Lung (tissue), 11 donors: ENCODE measurements at regions not wholly inside any gene's neighbourhood (a gene's known extent, or its start where the extent isn't known, plus 50 kb on each side); places are given as distances from the start of the nearest gene placed in this dataset.

Experiments
- ATAC-seq: fragments of 200-7000 bp; cut with Tn5 transposase; one replicate; pipeline ENCODE4 v1.9.1; 2020; ENCODE audit warnings: moderate number of reproducible peaks; ENCODE audit not compliant: insufficient read depth, low FRiP score
- DNase-seq, 3 donors: peaks; one replicate each; pipeline ENCODE4 v3.0.0-alpha.2; 2013 to 2017
- H3K27ac ChIP-seq, 2 donors: one replicate each; pipeline ENCODE4 v1.5.1; 2013; ENCODE audit warnings: mild to moderate bottlenecking in 2 of 2, moderate library complexity in 2 of 2, control low read depth in 1 of 2, inconsistent platforms in 1 of 2, low read depth in 1 of 2, low read length in 1 of 2
- H3K27me3 ChIP-seq, 3 donors: one replicate each; pipeline ENCODE4 v1.5.1; 2013; ENCODE audit warnings: low read length in 2 of 3; ENCODE audit not compliant: control insufficient read depth in 3 of 3, insufficient read depth in 3 of 3
- H3K36me3 ChIP-seq, 4 donors: one replicate each; pipeline ENCODE4 v1.5.1; 2013; ENCODE audit warnings: low read length in 4 of 4, mild to moderate bottlenecking in 1 of 4, moderate library complexity in 1 of 4; ENCODE audit not compliant: control insufficient read depth in 4 of 4, insufficient read depth in 4 of 4
- H3K4me1 ChIP-seq, 5 donors: one replicate each; pipeline ENCODE4 v1.5.1; 2013; ENCODE audit warnings: low read length in 5 of 5, mild to moderate bottlenecking in 2 of 5, moderate library complexity in 1 of 5; ENCODE audit not compliant: control insufficient read depth in 5 of 5, insufficient read depth in 5 of 5
- H3K4me3 ChIP-seq: one replicate; pipeline ENCODE4 v1.5.1; 2013; ENCODE audit warnings: mild to moderate bottlenecking, control low read depth, moderate library complexity
- H3K9ac ChIP-seq, 2 donors: one replicate each; pipeline ENCODE4 v1.5.1; 2013; ENCODE audit warnings: low read length in 2 of 2, control low read depth in 1 of 2; ENCODE audit not compliant: insufficient read depth in 1 of 2
- H3K9me3 ChIP-seq, 4 donors: one replicate each; pipeline ENCODE4 v1.5.1; 2013; ENCODE audit warnings: low read length in 3 of 4, mild to moderate bottlenecking in 1 of 4, moderate library complexity in 1 of 4; ENCODE audit not compliant: control insufficient read depth in 4 of 4, insufficient read depth in 3 of 4
- CTCF ChIP-seq: IDR thresholded peaks from 2 replicates; pipeline ENCODE4 v1.5.1; 2012; ENCODE audit warnings: mild to moderate bottlenecking; ENCODE audit errors: control extremely low read depth, extremely low read depth
- WGBS, 2 donors: extraction: QIAGEN DNeasy Blood & Tissue Kit; methylation state at CpG; one replicate each; pipeline ENCODE4 v1.1.7; 2013; 5-methylcytosine and 5-hydroxymethylcytosine counted together
- donor health status: control.
- donor health status: control.
- donor health status: Bipolar disorder and iron deficiency.
- donor health status: healthy.
- donor health status: DM: yes; HTN: yes; CAD: no.

- Histone ChIP-seq H3K4me1 (no peaks in the 10 kb centered on the region), H3K9ac (no peak overlapping the region), H3K27ac (no peak overlapping the region), H3K27me3 (no peaks in the 10 kb centered on the region), H3K9me3 (peaks cover 0 to 2% (median 0%) of the 10 kb centered on the region in 4 donors), H3K4me3 (no peak overlapping the region), H3K36me3 (no peaks in the 10 kb centered on the region)
- ATAC-seq: no peak
- WGBS, 2 donors: 88 to 91% methylated on average over 12 to 13 of the region's 13 CpGs
- no peak for TF ChIP-seq CTCF
- DNase-seq: no peak
These were observed 1279.7 kb downstream of the BRD1 start for GRCh38 chr22:48547971-48548370.

DNA sequence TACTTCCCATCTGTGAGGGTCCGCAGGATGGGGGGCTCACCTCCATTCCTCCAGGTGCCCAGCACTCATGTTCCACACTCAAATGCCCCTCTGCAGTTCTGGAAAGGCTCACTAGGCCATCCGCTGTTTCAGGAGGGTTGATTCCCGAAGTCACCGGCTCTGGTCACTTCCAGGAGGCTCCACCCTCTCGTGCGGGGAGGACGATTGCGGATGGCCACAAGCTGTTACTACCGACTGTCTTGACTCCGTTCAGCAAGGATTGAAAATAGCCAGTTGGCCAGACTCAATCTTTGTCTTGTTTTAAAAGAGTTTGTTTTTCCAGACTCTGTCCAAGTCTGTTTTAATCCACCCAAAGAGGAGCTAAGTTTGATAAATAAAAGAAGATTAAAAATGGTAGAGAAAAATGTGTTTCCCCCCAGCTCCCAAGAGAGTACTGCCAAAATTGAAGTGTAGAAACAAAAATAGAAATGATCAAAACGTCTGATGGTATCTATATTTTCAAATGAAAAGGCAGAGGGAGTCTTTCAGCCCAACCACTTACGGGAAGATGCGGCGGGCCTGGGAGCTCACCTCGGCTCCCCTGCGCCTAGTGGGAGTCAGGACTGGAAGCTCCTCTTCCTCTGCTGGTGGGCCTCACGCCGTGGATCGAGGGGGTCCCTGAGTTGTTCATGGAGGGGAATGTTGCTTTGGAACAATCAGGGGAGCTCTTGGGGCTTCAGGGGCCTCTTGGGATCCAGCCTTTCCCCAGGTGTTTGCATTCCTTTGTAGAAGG is 1280.8 kb downstream of the BRD1 start:
- no peak overlapping the region for H3K27ac ChIP-seq
- no peak for TF ChIP-seq CTCF
- peaks cover 0 to 5% (median 1%) of the 10 kb centered on the region in 4 donors for H3K9me3 ChIP-seq
- no peak overlapping the region for H3K9ac ChIP-seq
- no peak overlapping the region for H3K4me3 ChIP-seq
- H3K4me1 ChIP-seq: no peaks in the 10 kb centered on the region
- no peak for ATAC-seq
- WGBS, 2 donors: 73 to 81% methylated on average over 19 of the region's 19 CpGs
- H3K27me3 ChIP-seq: no peaks in the 10 kb centered on the region
- no peaks in the 10 kb centered on the region for H3K36me3 ChIP-seq
- DNase-seq: peak in 2 of 3 donors; percentile 17 to 44

DNA sequence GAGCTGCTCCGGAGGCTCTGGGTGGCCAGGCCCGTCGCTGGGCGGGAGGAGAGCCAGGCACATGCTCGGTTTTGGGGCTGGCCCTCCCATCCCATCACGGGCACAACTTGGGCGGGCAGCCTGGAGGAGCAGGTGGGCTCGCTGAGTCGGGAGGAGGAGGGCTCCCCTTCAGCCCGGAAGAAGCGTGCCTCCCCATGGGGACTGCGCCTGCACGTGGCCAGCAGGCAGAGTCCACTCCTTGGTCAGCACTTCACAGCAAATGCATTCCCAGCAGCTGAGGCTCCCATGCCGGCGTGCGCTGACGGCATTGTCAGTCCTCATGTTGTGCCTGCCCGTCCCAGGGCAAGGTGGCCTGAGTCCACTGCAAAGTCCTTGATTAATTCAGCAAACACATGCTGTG is 1281.7 kb downstream of the BRD1 start:
- WGBS, 2 donors: 86 to 91% methylated on average over 18 of the region's 18 CpGs
- TF ChIP-seq CTCF: no peak
- H3K9ac ChIP-seq: no peak overlapping the region
- no peaks in the 10 kb centered on the region for H3K4me1 ChIP-seq
- peaks cover 0 to 5% (median 1%) of the 10 kb centered on the region in 4 donors for H3K9me3 ChIP-seq
- H3K4me3 ChIP-seq: no peak overlapping the region
- no peak overlapping the region for H3K27ac ChIP-seq
- no peak for ATAC-seq
- DNase-seq: no peak
- H3K27me3 ChIP-seq: no peaks in the 10 kb centered on the region
- no peaks in the 10 kb centered on the region for H3K36me3 ChIP-seq
